Fibroblast of lung (primary cell): ENCODE measurements at regions not wholly inside any gene's neighbourhood (a gene's known extent, or its start where the extent isn't known, plus 50 kb on each side); places are given as distances from the start of the nearest gene placed in this dataset.
A peak's percentile ranks its signal among the peaks of the same experiment; 100 is the strongest.

Experiments used
- DNase-seq, 2 donors: peaks; one replicate each; pipeline versions ENCODE4 v3.0.0 to v3.0.0-alpha.2; 2010; ENCODE audit warnings: low read depth in 2 of 2
- H2AFZ ChIP-seq: 2 replicates; pipeline ENCODE4 v1.5.1; 2012; ENCODE audit warnings: low read length, control low read depth, inconsistent platforms
- H3K27ac ChIP-seq: 2 replicates; pipeline ENCODE4 v1.5.1; 2011; ENCODE audit warnings: low read length, control low read depth; ENCODE audit not compliant: insufficient read depth
- H3K27me3 ChIP-seq: 2 replicates; pipeline ENCODE4 v1.5.1; 2011; ENCODE audit warnings: mild to moderate bottlenecking, low read length; ENCODE audit not compliant: control insufficient read depth, insufficient read depth
- H3K36me3 ChIP-seq: 2 replicates; pipeline ENCODE4 v1.5.1; 2011; ENCODE audit warnings: low read length; ENCODE audit not compliant: control insufficient read depth, insufficient read depth
- H3K4me1 ChIP-seq: 2 replicates; pipeline ENCODE4 v1.5.1; 2011; ENCODE audit warnings: low read length; ENCODE audit not compliant: control insufficient read depth, insufficient read depth; ENCODE audit errors: extremely low read depth
- H3K4me2 ChIP-seq: 2 replicates; pipeline ENCODE4 v1.5.1; 2011; ENCODE audit warnings: low read length, control low read depth; ENCODE audit not compliant: insufficient read depth; ENCODE audit errors: extremely low read depth
- H3K4me3 ChIP-seq, 4 experiments: fragments of 200-600 bp in 1 of 4; sonication (generic) in 1 of 4; replicated peaks in 1 of 4; 2 replicates each; pipeline ENCODE4 v1.5.1; 2011 to 2016; ENCODE audit warnings: low read length in 4 of 4, low read depth in 3 of 4, mild to moderate bottlenecking in 3 of 4, control low read depth in 2 of 4, inconsistent platforms in 1 of 4, mixed read lengths in 1 of 4; ENCODE audit not compliant: insufficient read depth in 1 of 4; ENCODE audit errors: control extremely low read depth in 1 of 4
- H3K79me2 ChIP-seq: 2 replicates; pipeline ENCODE4 v1.5.1; 2012; ENCODE audit warnings: mild to moderate bottlenecking, low read length, inconsistent platforms; ENCODE audit not compliant: control insufficient read depth, insufficient read depth
- H3K9ac ChIP-seq: 2 replicates; pipeline ENCODE4 v1.5.1; 2011; ENCODE audit warnings: mild to moderate bottlenecking, low read length, control low read depth; ENCODE audit not compliant: insufficient read depth
- H3K9me3 ChIP-seq: 2 replicates; pipeline ENCODE4 v1.5.1; 2012; ENCODE audit warnings: low read depth, low read length; ENCODE audit not compliant: control insufficient read depth, insufficient read depth
- H4K20me1 ChIP-seq: 2 replicates; pipeline ENCODE4 v1.5.1; 2011; ENCODE audit warnings: low read length; ENCODE audit not compliant: control insufficient read depth, insufficient read depth; ENCODE audit errors: extremely low read depth
- CTCF ChIP-seq, 2 donors: IDR thresholded peaks in 1 of 2; conservative IDR thresholded peaks in 1 of 2; 1 replicate in 1 of 2; 2 replicates in 1 of 2; pipeline ENCODE4 v1.5.1; 2011 to 2012; ENCODE audit warnings: low read length in 2 of 2, control low read depth in 1 of 2, inconsistent platforms in 1 of 2, low read depth in 1 of 2, mild to moderate bottlenecking in 1 of 2
- EZH2 ChIP-seq: IDR thresholded peaks from 2 replicates; pipeline ENCODE4 v1.5.1; 2012; ENCODE audit warnings: low read length, control low read depth, mild to moderate bottlenecking; ENCODE audit errors: missing control alignments

GRCh38 chr20:48287021-48287494, 501.8 kb upstream of the SULF2 start:
- H3K9ac ChIP-seq, result no peak overlapping the region
- H3K27me3 ChIP-seq, result peaks cover 3% of the 10 kb centered on the region
- no peaks in the 10 kb centered on the region for H3K4me1 ChIP-seq
- no peaks in the 10 kb centered on the region for H4K20me1 ChIP-seq
- H3K27ac ChIP-seq, result no peak overlapping the region
- DNase-seq, result peak in 1 of 2 donors; percentile 20
- TF ChIP-seq EZH2 (no peak), CTCF (conservative IDR thresholded peaks at IDR 0.05 in 1 of 2, IDR thresholded peaks at IDR 0.05 in 1 of 2; ENCODE audit: low read depth in 1 of 2, low read length in 2 of 2) (no peak)
- H2AFZ ChIP-seq, result no peak overlapping the region
- no peak overlapping the region for H3K4me3 ChIP-seq
- H3K9me3 ChIP-seq, result no peaks in the 10 kb centered on the region
- H3K4me2 ChIP-seq, result no peak overlapping the region
- H3K36me3 ChIP-seq, result no peaks in the 10 kb centered on the region
- no peaks in the 10 kb centered on the region for H3K79me2 ChIP-seq

- DNase-seq, result no peak
- no peaks in the 10 kb centered on the region for H3K36me3 ChIP-seq
- peaks cover 3% of the 10 kb centered on the region for H3K27me3 ChIP-seq
- no peak overlapping the region for H3K27ac ChIP-seq
- H3K4me3 ChIP-seq, result no peak overlapping the region
- no peak overlapping the region for H3K4me2 ChIP-seq
- H2AFZ ChIP-seq, result no peak overlapping the region
- H3K9me3 ChIP-seq, result no peaks in the 10 kb centered on the region
- no peaks in the 10 kb centered on the region for H4K20me1 ChIP-seq
- no peak overlapping the region for H3K9ac ChIP-seq
- TF ChIP-seq EZH2 (no peak), CTCF (conservative IDR thresholded peaks at IDR 0.05 in 1 of 2, IDR thresholded peaks at IDR 0.05 in 1 of 2; ENCODE audit: low read depth in 1 of 2, low read length in 2 of 2) (no peak)
- no peaks in the 10 kb centered on the region for H3K4me1 ChIP-seq
- no peaks in the 10 kb centered on the region for H3K79me2 ChIP-seq
Observed at GRCh38 chr20:48286601-48287000, 501.3 kb upstream of the SULF2 start.

- Histone ChIP-seq H3K4me2 (no peak overlapping the region), H3K9ac (no peak overlapping the region), H3K36me3 (no peaks in the 10 kb centered on the region), H3K27ac (no peak overlapping the region), H4K20me1 (no peaks in the 10 kb centered on the region), H3K79me2 (no peaks in the 10 kb centered on the region), H3K4me3 (no peak overlapping the region), H3K9me3 (no peaks in the 10 kb centered on the region), H3K27me3 (peaks cover 3% of the 10 kb centered on the region), H3K4me1 (no peaks in the 10 kb centered on the region), H2AFZ (no peak overlapping the region)
- DNase-seq, result no peak
- no peak for TF ChIP-seq EZH2
- TF ChIP-seq CTCF (conservative IDR thresholded peaks at IDR 0.05 in 1 of 2, IDR thresholded peaks at IDR 0.05 in 1 of 2; ENCODE audit: low read depth in 1 of 2, low read length in 2 of 2), result no peak
Observed at GRCh38 chr20:48285656-48286055, 500.4 kb upstream of the SULF2 start.
